ENCODE measurements at regions not wholly inside any gene's neighbourhood (a gene's known extent, or its start where the extent isn't known, plus 50 kb on each side); places are given as distances from the start of the nearest gene placed in this dataset.

- no peak for TF ChIP-seq EZH2 (IDR thresholded peaks at IDR 0.05)
- TF ChIP-seq CTCF (IDR thresholded peaks at IDR 0.05 in 2 of 3, conservative IDR thresholded peaks at IDR 0.05 in 1 of 3; ENCODE audit: borderline replicate concordance in 1 of 3, insufficient read depth in 1 of 3, low read depth in 2 of 3, low read length in 2 of 3) = no peak
- TF ChIP-seq POLR2AphosphoS5 (IDR thresholded peaks at IDR 0.05; ENCODE audit: low read depth, low read length) = no peak
- TF ChIP-seq EGR1 (IDR thresholded peaks at IDR 0.05; ENCODE audit: low read depth) = no peak
- no peak for TF ChIP-seq EZH2phosphoT487 (IDR thresholded peaks at IDR 0.05; ENCODE audit: borderline replicate concordance)
- TF ChIP-seq POLR2A (IDR thresholded peaks at IDR 0.05; ENCODE audit: borderline replicate concordance, extremely low read depth, insufficient read depth, insufficient read length) = no peak
- TF ChIP-seq YY1 (IDR thresholded peaks at IDR 0.05; ENCODE audit: extremely low read depth, insufficient replicate concordance, low read depth, low read length) = no peak
- no peak for TF ChIP-seq ELF1 (IDR thresholded peaks at IDR 0.05; ENCODE audit: borderline replicate concordance, low read depth)
- TF ChIP-seq MAX (IDR thresholded peaks at IDR 0.05) = no peak
- no peak for TF ChIP-seq ZBTB33 (IDR thresholded peaks at IDR 0.05; ENCODE audit: extremely low read depth, insufficient replicate concordance, low read length)
- TF ChIP-seq REST (IDR thresholded peaks at IDR 0.05; ENCODE audit: low read depth) = no peak
These were observed 997.0 kb upstream of the ACVR2A start for GRCh38 chr2:146847846-146848245.
